Muscle of arm (tissue), 1 donor: ENCODE measurements at regions not wholly inside any gene's neighbourhood (a gene's known extent, or its start where the extent isn't known, plus 50 kb on each side); places are given as distances from the start of the nearest gene placed in this dataset.
"Not testable (repeated sequence)": the region's sequence is repeated elsewhere in the genome, so short reads cannot be mapped to it uniquely, and the experiment has no call there.

ENCODE experiments used
- DNase-seq: peaks from one replicate; pipeline ENCODE4 v3.0.0-alpha.2; 2013

- no peak for DNase-seq
Measured at GRCh38 chr7:106583706-106584690, 77.0 kb downstream of the CCDC71L start.

DNA sequence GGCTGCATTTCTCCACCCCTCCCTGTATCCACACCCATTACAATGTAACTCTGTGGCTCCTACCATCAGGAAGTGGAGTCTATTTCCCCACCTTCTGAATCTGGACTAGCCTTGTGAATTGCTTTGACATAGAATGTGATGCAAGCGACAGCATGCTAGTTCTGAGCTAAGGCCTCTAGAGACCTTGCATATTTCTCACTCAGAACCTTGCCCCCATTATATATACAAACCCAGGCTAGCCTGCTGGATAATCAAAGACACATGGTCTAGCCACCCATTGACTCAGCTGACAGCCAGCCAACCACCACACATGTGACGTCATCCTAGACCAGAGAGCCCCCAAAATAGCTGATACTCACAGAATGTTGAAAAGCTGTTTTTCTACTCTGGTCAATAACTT is 77.9 kb downstream of the CCDC71L start:
- DNase-seq = no peak

- no peak for DNase-seq
Measured at GRCh38 chr7:106582365-106582764, 78.6 kb downstream of the CCDC71L start.

- not testable (repeated sequence) for DNase-seq
Measured at GRCh38 chr7:106579086-106579485, 81.9 kb downstream of the CCDC71L start.

- no peak for DNase-seq
Measured at GRCh38 chr7:106575138-106575823, 85.7 kb downstream of the CCDC71L start.

DNA sequence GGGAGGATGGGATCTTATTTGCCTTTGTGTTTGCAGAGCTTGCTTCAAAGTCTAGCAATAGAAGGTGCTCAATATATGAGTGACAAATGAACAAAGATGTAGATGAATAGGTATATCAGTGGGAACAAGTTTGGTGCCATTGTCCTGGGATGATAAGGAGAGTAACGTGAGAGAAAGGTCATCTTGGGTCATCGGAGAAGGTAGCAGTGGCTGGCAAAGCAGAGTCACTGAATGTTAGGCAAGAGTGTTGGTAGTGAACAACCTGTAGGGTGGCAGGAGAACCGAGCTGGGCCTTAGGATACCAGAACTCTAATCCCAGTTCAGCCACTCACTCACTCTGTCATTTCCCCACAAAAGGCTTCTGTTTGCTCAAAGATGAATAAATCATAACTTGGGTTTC is 87.2 kb downstream of the CCDC71L start:
- no peak for DNase-seq

DNA sequence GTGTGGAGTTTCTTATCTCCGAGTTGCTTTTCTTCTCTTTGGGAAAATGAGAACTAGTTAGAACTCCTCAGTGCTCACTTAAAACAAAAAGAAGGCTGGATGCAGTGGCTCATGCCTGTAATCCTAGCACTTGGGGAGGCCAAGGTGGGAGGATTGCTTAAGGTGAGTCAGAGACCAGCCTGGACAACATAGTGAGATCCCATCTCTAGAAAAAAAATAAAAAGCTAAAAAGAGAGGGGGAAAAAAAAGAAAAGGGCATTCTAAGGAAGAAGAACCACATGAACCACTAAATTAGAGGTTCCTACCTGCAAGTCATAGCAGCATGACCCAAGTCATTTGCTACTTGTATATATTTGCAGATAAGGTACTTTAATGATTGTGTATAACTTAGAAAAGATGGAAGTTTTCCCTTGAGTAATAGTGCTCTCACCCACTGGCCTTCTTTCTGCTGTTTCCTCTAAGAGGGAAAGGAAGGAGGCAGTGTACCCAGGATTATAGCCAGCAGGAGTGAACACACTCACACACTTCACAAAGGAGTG is 87.8 kb downstream of the CCDC71L start:
- DNase-seq = no peak

- DNase-seq = no peak
Measured at GRCh38 chr7:106572394-106573124, 88.4 kb downstream of the CCDC71L start.

DNA sequence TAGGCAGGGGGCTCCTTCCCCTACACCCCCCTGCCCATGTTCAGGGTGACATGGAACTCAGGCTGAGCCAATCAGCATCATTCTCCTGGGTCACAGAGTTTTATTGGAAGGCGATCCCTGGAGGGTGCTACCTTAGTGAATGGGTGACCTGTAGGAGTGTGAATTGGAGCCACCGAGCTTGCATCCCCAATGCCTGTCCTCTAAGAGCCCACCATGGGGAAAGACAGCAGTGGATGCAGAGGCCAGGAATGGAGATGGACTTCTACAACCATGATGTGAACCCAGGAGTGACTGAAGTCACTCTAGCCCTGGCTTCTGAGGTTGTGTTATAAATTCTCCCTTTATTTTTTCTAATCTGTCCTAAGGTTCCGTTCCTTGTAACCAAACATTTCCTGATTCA is 89.4 kb downstream of the CCDC71L start:
- DNase-seq = no peak

DNA sequence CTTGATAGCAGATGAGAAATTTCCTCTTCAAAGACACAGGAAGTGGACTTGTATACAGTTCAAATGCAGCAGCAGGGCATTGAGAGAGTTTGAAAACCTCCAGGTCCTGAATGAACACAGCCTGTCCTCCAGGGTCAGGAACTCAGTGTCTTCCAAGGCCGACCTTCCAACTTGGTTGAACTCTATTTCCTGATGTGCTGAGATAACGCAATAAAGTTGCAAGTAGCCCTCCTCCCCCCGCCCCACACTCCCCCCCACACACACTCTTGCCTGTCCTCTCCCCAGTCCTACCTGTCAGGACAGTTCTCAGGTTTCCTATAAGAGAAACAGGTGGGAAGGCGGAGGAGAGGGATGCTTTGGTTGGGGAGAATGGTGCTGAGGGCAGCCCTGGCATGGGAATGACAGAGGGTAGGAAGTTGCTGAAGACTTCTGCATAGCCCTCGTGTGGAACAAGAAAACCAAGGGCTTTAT is 90.0 kb downstream of the CCDC71L start:
- DNase-seq = no peak

- DNase-seq = no peak
Measured at GRCh38 chr7:106570146-106570545, 90.8 kb downstream of the CCDC71L start.

GRCh38 chr7:106569500-106569929 is 91.4 kb downstream of the CCDC71L start:
- DNase-seq = no peak

GRCh38 chr7:106568680-106569499 is 92.1 kb downstream of the CCDC71L start:
- no peak for DNase-seq

DNA sequence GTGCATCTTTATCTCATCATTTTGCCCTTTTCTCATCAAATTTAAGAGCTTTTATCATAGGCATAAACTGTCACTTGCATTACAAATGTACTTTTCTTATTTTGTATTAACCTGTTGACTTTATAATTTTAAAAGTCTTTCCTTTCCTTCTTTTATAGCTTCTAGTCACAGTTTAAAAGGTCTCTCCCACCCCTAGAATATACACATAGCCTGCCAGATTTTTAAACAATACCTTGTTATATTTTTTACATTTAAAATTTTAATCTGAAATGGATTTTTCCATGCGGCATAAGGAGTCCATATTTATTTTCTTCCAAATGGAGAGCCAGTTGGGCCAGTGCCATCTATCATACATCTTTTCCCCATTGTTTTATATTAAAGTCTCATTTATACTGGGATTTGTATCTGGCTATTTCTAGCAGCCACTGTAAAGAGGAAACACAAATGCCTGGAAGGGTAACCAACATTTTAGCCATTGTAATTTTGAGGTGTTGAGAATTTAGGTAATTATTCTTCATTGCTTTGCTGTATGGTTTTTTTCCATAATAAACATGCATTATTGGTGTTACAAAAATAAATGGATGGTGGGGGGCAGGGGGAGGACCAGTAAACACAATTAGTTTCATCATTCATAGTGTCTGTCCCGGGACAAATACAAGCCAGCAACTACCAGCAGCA is 92.8 kb downstream of the CCDC71L start:
- no peak for DNase-seq

DNA sequence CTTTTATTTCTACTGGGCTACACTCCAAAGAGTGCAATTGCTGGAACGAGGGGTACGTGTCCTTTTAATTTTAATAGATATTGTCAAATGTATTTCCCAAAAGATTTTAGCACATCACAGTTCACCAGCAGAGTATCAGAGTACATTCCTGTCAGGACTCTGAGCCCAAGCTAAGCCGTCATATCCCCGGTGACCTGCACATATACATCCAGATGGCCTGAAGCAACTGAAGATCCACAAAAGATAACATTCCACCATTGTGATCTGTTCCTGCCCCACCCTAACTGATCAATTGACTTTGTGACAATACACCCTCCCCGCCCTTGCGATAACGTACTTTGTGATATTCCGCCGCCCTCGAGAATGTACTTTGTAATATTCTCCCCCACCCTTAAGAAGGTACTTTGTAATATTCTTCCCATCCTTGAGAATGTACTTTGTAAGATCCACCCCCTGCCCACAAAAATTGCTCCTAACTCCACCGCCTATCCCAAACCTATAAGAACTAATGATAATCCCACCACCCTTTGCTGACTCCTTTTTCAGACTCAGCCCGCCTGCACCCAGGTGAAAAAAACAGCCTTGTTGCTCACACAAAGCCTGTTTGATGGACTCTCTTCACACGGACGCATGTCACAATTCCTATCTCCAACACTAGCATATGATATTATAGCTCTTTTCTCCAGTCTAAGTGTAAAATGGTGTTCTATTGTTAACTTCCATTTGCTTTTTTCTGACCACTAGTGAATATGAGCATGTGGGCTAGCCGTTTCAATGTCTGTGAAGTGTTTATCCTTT is 93.6 kb downstream of the CCDC71L start:
- DNase-seq = not testable (repeated sequence)

DNA sequence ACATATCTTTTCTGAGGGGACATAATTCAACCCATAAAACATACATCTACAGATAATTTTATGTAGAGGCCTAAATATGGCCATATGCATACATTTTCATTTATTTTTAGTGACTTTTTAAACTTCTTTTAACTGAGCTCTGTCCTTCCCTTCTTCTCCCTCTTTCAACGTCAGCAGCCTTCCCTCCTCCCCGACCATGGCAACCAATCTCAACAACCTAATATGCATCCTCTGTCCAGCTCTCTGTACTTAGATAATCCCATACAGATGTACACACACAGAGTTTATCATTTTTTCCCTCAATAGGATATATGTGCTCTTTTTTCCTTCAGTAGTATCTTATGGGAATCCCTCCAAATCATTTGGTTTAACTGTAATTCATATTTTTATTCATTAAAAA is 94.3 kb downstream of the CCDC71L start:
- DNase-seq = no peak

DNA sequence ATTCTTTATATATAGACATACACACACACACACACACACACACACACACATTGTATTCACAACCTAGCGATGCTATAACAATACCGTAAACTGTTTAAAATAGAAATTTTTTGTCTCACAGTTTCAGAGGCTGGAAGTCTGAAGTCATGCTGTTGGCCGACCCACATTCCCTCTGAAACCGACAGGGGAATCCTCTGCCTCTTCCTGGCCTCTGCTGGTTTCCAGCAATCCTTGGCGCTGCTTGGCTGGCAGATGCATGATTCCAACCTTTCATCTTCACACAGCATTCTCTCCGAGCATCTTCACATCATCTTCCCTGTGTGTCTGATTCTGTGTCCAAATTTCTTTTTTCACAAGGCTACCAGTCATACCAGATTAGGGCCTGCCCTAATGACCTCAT is 94.8 kb downstream of the CCDC71L start:
- DNase-seq = no peak

GRCh38 chr7:106565428-106565827 is 95.5 kb downstream of the CCDC71L start:
- no peak for DNase-seq

- no peak for DNase-seq
Measured at GRCh38 chr7:106563466-106564150, 97.3 kb downstream of the CCDC71L start.
